HG03571 (cell line): ENCODE measurements at regions not wholly inside any gene's neighbourhood (a gene's known extent, or its start where the extent isn't known, plus 50 kb on each side); places are given as distances from the start of the nearest gene placed in this dataset.

Experiments
- ATAC-seq: cut with Tn5 transposase; IDR thresholded peaks from one replicate; pipeline ENCODE4 v1.9.1; 2021; ENCODE audit not compliant: unreplicated experiment

DNA sequence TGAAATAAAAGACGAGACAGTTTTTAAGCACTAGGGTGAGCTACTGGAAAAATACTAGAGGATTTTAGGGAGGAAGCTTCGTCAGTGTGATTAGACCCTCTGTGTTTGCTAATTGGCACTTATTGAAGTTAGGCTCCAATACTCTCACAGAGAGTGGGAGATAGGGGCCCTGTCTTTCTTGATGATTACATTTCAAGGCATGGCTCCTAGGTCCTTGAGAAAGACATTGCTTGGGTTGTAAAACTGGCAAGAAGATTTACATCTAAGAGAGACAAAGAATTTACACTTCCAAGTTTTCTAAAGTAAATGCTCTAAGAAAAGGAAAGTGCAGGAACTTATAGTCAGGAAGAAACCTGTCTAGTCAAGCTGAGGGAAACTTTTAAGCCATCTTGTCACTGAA, 183.2 kb downstream of the C12orf50 start:
- ATAC-seq: no peak

GRCh38 chr12:87841935-87842334, 187.3 kb downstream of the C12orf50 start:
- ATAC-seq: no peak

GRCh38 chr12:87836190-87836589, 193.0 kb downstream of the C12orf50 start:
- ATAC-seq: no peak

- ATAC-seq: no peak
Measured at GRCh38 chr12:87828382-87828973, 200.7 kb downstream of the C12orf50 start.

DNA sequence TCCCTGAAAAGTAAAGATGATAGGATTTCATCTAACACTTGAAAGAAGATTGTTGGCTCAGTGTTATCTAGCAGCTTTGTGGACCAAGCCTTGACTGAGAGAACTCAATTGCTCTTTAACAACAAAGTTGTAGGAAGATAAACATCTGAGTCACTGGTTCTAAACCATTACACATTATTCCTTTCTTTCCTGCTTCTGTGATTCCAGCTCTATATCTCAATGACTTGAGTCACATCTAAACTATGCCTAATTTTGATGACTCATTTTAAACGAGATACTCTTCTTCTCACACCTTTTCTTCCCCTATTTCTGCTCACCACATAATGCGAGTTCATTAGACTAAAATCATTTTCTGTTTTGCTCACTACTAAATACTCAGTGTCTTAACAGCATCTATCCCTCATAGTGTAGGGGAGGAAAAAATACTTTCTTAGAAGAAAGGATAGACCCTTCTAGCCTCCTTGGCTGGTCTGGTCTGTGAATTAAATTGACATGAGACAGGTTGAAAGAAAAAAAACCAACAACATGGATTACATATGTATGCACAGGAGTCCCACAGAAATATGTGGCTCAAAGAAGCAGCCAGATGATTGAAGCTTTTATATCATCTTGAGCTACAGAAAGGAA, 201.4 kb downstream of the C12orf50 start:
- no peak for ATAC-seq

DNA sequence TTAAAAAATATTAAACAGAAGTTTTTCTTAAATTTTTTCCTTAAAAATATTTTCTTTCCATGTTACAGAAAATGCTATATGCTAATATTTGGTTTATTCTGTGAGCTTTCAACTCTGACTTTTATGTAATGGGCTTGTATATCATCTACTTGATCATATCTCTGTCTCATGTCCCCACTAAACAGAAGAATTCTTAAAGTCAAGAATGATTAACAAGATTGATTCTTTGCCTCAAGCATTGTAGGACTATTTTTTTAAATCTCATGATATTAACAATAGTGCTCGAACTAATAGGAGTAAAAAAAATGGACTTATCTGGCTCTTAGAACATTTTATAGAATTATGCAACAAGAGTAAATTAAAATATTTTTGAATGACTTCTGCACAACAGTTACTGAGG, 206.3 kb downstream of the C12orf50 start:
- no peak for ATAC-seq

GRCh38 chr12:87820524-87821202, 208.5 kb downstream of the C12orf50 start:
- no peak for ATAC-seq

- ATAC-seq: no peak
Measured at GRCh38 chr12:87818441-87818840, 210.8 kb downstream of the C12orf50 start.

DNA sequence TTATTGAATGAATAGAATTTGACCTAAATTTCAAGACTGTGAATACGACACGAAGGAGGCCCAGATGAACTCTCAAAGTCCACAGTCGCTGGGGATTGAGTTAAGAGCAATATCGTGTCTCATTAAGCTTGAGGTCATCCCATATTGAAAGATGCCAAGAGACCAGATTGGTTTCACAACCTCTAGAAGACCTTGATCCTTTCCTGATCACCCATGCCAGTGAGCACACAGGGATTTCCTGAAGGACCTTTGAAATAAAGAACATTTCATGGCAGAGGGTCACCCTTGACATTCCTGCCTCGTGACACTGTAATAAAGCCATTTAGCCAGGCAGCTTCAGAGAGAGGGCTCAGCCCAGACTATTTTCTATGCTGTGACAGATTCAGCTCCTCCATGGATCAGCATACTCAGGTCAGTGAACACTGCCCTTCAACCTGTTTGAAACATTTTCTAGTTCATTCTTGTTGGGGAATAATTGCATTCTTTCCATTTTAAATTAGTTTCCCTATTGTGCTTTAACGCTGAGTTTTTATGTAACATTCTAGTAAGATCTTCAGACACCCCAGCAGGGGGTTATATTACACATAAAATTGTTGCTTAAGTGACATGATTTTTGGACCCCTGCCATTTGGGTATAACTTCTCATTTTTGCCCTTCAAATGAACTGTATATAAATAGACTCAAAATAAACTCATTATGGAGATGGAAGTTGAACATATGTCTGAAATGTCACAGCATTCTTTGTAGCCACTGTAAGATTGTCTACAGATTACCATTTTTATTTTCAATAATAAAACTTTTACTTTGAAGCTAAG, 213.2 kb downstream of the C12orf50 start:
- no peak for ATAC-seq

GRCh38 chr12:87814625-87815024, 214.6 kb downstream of the C12orf50 start:
- no peak for ATAC-seq

GRCh38 chr12:87813476-87814234, 215.5 kb downstream of the C12orf50 start:
- ATAC-seq: no peak

GRCh38 chr12:87812681-87813080, 216.5 kb downstream of the C12orf50 start:
- no peak for ATAC-seq

GRCh38 chr12:87812030-87812429, 217.2 kb downstream of the C12orf50 start:
- ATAC-seq: no peak

GRCh38 chr12:87809916-87810315, 219.3 kb downstream of the C12orf50 start:
- ATAC-seq: no peak

GRCh38 chr12:87807086-87807485, 222.1 kb downstream of the C12orf50 start:
- no peak for ATAC-seq

- no peak for ATAC-seq
Measured at GRCh38 chr12:87806310-87806709, 222.9 kb downstream of the C12orf50 start.

DNA sequence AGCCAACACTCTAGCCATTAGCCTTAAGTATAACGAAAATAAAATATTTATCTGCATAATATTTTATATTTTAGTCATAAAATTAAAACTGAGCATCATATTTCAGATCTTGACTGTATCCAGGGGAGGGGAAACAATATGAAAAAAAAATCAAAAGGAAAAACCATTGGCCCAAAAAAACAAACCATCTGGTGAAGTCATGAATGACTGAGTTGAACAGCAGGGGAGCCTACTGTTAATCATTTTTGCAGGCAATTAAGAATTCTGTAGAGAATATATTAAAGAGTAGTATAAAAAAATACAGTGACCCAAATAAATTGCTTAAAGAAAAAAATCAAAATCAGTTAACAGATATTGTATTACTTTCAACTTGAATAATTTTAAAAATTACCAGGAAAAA, 224.8 kb downstream of the C12orf50 start:
- no peak for ATAC-seq

GRCh38 chr12:87802721-87803011, 226.5 kb downstream of the C12orf50 start:
- no peak for ATAC-seq

DNA sequence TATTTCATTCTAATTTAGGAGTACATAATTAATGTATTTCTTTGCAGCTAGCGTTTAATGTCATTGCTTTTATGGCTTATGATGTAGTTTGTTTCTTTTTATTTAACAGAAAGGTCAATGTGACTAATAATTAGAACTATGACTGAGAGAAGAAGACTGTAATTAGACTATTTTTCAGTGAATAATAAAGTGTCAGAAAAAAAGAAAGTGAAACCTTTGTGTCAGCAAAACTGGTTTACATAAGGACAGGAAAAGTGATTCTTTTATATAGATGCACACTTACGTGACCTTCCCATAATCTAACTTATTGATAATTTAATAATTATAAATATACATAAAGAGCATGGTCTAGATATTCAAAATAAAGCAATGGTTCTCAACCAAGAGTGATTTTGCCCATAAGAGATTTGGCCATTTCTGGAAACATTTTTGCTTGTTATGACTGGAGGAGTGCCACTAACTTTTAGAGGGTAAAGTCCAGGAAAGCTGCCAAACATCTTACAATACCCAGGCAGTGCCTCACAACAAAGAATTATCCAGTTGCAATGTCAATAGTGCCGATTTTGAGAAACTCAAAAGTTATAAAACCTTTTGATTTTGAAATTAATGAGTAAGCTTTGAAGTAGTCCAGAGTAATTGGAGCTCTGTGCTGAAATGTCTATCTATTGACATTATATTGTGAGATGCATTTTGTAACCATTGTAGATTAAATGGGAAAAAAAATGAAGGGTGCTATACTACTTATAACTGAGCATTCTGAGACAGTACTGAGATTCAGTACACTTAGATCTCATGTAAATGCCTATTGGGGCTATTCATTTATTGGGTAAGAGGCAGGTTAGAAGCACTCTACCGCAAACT, 227.1 kb downstream of the C12orf50 start:
- no peak for ATAC-seq

- no peak for ATAC-seq
Measured at GRCh38 chr12:87796961-87797516, 232.2 kb downstream of the C12orf50 start.
